Coronary artery (tissue), 2 donors: ENCODE measurements at regions not wholly inside any gene's neighbourhood (a gene's known extent, or its start where the extent isn't known, plus 50 kb on each side); places are given as distances from the start of the nearest gene placed in this dataset.

Experiments used
- DNase-seq: peaks from one replicate; pipeline ENCODE4 v3.0.0-alpha.2; 2017; ENCODE audit warnings: low spot score
- H3K27ac ChIP-seq, 2 donors: fragments of 200-600 bp; sonication (generic); one replicate each; pipeline ENCODE4 v1.5.1; 2016 to 2019
- H3K4me3 ChIP-seq: fragments of 200-600 bp; sonication (generic); 2 replicates; pipeline ENCODE4 v1.5.1; 2016; ENCODE audit warnings: mild to moderate bottlenecking, moderate library complexity
- TF ChIP-seq, protein P1 (sequence below): fragments of 200-600 bp; sonication (generic); IDR thresholded peaks from one replicate; pipeline ENCODE4 v1.5.1; 2019; ENCODE audit warnings: antibody characterized with exemption

DNA sequence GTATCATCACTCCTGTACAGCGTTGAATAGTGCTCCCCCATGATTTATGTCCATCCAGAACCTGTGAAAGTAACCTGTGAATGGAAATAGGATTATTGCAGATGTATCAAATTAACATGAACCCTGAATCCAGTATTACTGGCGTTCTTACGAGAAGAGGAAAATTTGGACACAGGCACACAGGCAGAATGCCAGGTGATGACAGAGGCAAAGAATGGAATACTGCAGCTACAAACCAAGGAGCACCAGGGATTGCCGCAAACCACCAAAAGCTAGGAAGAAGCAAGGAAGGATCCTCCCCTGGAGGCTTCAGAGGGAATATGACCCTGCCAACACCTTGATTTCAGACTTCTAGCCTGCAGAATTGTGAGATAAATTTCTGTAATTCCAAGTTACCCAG lies 113.5 kb upstream of the EGLN3 start:
- H3K4me3 ChIP-seq: no peak overlapping the region
- peak overlapping the region in 1 of 2 donors; percentile 81 for H3K27ac ChIP-seq
- TF ChIP-seq, protein P1, sequence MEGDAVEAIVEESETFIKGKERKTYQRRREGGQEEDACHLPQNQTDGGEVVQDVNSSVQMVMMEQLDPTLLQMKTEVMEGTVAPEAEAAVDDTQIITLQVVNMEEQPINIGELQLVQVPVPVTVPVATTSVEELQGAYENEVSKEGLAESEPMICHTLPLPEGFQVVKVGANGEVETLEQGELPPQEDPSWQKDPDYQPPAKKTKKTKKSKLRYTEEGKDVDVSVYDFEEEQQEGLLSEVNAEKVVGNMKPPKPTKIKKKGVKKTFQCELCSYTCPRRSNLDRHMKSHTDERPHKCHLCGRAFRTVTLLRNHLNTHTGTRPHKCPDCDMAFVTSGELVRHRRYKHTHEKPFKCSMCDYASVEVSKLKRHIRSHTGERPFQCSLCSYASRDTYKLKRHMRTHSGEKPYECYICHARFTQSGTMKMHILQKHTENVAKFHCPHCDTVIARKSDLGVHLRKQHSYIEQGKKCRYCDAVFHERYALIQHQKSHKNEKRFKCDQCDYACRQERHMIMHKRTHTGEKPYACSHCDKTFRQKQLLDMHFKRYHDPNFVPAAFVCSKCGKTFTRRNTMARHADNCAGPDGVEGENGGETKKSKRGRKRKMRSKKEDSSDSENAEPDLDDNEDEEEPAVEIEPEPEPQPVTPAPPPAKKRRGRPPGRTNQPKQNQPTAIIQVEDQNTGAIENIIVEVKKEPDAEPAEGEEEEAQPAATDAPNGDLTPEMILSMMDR: no peak
- no peak for DNase-seq

DNA sequence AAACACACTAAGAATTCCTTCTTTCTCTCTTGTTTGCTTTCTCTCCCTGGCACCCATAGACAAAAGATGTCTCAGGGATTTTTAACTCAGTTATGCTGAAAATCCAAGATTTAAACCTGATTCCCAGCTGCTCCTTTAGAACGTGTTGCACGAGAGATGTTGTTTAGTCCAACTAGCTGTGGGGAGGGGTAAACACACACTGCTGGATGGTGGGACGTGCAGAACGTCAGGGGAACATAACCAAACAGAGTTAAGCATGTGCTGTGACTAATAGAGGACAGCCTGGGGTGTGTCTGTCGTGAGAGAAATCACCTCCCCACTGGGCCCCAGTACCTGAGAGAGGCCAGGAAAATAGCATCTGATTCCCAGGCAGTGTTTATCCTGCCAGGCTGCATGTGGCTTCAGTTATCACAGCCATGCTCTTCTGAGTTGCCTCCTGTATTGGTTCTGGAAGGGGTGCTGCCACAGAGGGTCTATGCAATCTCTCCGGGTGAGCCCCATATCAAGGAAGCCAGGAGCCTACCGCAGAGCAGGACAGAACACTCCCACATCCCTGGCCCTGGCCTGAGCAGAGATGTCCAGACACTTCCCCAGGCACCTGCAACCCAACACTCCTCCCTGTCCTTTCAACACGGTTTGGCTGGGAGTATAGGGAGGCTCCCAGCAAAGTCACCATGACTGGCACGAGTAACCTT lies 112.7 kb upstream of the EGLN3 start:
- Histone ChIP-seq H3K4me3 (no peak overlapping the region), H3K27ac (peak overlapping the region in 1 of 2 donors; percentile 81)
- TF ChIP-seq, protein P1: no peak
- no peak for DNase-seq

DNA sequence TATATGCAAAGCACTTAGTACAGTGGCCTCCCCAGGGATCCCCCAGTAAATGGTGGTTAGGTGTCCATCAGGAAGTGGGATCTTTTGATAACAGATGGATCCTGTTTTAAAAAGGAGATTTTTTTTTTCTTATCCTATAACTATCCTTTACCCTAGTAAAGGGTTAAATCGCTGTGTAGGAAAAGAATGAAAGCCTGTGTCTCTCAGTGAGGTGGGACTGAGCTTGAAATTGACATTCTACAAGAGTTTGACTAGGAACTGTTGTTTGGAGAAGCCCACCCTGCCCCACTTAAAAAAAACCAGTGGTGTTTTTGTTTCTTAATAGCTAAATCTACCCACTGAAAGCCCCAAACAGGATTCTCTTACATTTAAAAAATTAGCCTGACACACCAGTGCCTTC lies 112.2 kb upstream of the EGLN3 start:
- DNase-seq: no peak
- TF ChIP-seq, protein P1: no peak
- Histone ChIP-seq H3K4me3 (no peak overlapping the region), H3K27ac (peak overlapping the region in 1 of 2 donors; percentile 81)

DNA sequence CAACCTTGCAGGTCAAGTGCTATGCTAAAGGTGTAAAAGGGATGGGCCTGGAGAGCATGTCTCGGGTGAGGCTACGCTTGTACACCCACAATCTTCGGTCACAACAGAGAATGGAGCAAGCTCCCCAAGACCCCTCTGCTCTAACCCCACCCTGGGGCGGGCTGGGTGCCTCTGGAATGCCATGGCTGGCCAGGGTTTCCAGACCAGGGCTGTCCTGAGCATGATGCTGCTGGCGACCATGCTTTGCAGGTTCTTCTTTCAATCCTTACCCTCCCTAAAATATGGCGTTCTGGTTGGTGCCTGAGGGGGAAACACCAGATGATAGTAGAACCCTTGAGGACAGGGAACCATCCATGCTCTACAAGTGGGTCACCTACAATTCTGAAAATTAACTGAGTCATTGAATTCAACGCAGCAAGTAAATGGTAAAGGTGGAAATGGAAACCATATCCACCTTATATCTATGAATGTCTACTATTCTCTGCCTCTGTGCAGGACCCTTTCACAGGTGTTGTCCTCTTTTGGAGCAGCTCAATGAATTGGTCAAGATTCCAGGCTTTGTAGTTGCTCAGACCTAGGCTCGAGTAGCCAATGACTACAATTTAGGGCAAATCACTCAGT lies 111.6 kb upstream of the EGLN3 start:
- no peak for DNase-seq
- Histone ChIP-seq H3K27ac (no peak overlapping the region), H3K4me3 (no peak overlapping the region)
- TF ChIP-seq, protein P1: no peak

DNA sequence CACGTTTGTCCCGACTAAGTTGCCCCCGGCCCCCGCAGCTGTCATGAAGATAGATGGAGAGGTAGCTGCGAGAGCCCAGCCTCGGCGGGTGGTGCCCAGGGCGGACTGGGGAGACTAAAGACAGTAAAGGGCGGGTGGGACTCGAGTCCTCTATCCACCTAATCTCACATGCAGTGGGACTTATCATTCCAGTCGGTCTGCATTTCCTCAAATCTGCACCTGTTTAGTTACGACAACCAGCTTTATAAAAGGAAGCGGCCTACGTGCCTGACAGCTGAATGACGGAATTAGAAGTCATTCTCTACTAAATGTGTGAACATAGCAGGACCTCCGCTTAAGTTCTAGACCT lies 109.8 kb upstream of the EGLN3 start:
- no peak for DNase-seq
- TF ChIP-seq, protein P1: no peak
- Histone ChIP-seq H3K27ac (peak overlapping the region; percentile 77 to 82), H3K4me3 (peak overlapping the region; percentile 74)

DNA sequence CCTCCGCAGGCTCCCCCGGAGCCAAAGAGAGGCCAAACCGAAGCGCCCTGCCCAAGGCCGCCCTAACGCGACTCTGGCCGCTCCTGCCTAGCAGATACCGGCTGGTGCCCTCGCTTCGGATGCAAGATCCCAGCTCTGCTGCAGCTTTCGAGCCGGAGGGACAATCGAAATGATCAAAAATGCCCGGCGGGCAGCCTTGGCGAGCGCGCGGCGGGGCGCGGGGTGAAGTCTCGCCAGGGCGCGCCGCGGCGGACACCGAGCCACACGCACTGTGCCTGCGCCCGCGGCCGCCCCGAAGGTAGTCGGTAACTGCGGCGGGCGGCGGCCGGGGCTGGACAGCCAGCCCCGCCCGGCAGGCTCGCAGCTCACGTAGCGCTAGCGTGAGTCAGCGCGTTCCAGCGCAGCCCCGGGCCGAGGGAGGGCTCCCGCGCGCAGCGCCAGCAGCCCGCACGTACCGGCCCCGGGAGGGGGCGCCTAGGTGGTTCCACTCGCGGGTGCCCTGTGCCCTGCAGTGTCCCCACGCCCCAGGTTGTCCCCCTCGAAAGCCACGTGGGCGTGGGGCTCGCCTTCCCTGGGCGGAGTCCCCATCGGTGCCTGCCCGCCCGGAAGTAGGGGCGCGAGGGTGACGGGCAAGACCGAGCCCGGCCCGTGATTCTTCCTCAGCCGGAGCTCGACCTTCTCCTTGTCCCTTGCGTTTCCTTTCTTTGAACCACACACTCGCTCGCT lies 109.2 kb upstream of the EGLN3 start:
- Histone ChIP-seq H3K27ac (peak overlapping the region; percentile 77 to 82), H3K4me3 (peak overlapping the region; percentile 74)
- peak; percentile 82 for DNase-seq
- TF ChIP-seq, protein P1: no peak
